HG03378 (cell line): ENCODE measurements at regions not wholly inside any gene's neighbourhood (a gene's known extent, or its start where the extent isn't known, plus 50 kb on each side); places are given as distances from the start of the nearest gene placed in this dataset.
"Not testable (repeated sequence)": the region's sequence is repeated elsewhere in the genome, so short reads cannot be mapped to it uniquely, and the experiment has no call there.

Experiments used
- ATAC-seq: cut with Tn5 transposase; IDR thresholded peaks from one replicate; pipeline ENCODE4 v1.9.1; 2021; ENCODE audit warnings: mild to moderate bottlenecking, moderate library complexity; ENCODE audit not compliant: unreplicated experiment

DNA sequence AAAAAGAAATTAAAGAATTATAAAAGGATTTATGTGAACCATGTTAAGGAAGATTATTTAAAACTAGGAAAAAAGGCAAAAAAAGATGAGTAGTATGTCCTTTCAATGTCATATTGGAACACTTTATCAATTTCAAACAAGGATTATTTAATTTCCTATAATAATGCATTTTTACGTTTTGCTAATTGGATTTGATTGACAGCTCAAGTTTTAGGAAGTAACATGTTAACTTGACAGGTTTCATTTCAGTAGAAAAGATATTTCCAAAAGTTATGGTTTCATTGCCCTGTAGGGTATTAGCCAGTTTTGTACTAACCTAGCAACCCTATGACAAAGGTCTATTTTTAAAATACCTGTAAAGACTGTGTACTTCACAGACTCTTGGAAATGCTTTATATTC is 379.6 kb upstream of the ZFP42 start:
- no peak for ATAC-seq

DNA sequence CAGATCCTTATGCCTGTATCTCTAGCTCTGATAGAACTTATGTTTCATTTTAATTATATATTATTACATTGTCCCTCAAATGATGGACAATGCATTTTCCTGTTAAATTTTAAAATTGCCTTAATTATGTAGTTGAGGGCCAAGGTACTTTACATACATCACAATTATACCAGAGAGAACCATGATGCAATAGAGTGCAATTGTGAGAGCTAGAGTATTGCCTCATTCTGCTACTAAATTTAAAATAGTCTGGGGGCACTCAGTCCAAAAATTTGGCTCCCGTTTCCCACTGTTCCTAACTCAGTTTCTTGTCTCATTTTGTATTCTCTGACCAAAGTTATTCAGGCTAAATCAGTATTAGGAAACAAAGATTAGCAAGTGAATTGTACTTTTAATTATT is 378.5 kb upstream of the ZFP42 start:
- ATAC-seq = no peak

- ATAC-seq = no peak
These were observed 376.8 kb upstream of the ZFP42 start for GRCh38 chr4:187618701-187619281.

DNA sequence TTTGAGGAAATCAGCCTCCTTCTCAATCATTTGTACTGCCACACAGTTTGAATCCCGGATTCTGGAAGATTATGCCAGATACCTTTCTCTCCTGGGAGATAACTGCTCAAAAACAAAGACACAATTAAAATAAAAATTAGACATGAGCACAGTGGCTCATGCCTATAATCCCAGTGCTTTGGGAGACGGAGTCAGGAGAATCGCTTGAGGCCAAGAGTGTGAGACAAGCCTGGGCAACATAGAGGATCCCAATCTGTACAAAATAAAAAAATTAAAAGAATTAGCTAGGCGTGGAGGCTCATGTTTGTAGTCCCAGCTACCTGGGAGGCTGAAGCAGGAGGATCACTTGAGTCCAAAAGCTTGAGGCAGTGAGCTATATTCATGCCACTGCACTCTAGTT is 376.3 kb upstream of the ZFP42 start:
- no peak for ATAC-seq

DNA sequence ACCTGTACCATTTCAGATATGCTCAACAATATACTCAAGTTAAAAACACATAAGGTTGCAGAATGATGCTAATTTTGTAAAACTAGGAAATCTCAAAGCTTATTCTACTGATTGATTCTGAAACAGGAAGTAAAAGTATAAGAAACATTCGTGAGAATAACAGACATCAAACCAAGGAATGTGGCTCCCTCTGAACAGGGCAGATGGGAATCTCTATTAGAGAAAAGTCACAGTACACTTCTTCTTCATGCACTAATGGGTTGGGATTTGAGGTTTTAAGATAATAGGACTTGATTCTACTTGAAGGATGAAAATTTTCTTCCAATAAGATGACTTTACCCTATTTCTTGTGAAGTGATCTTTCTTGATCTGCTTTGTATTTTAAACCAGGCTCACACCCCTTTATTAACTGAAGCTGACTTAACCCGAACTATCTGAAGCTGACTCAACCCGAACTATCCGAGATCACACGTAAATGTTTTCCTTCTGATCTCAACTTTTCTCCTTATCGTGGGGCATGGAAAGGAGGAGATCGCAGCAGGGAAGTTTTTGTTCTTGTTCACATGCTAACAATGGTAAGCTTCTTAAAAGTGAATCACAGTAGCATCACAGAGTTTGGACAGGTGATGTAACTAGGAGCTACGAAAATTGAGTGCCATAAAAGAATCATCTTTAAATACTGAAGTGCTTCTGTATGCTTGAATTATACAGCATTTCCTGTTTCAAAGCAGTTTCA is 363.1 kb upstream of the ZFP42 start:
- no peak for ATAC-seq

DNA sequence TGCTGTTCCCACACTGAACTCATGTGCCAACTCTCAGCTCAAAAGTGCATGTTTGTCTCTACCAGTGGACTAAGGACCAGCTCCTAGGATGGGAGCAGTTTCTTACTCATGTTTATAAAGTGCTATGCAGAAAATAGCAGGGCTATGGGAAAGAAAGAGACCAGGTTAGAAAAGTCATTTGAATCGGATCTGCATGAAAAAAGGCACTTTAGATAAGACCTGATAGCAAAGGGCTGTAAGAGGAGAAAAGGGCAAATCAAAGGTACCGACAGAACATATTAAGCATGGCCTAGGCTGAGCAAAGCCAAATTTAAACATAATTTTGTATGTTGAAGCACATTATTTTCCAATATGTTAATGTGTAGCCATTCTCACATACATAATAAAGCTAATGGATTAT is 362.3 kb upstream of the ZFP42 start:
- no peak for ATAC-seq

DNA sequence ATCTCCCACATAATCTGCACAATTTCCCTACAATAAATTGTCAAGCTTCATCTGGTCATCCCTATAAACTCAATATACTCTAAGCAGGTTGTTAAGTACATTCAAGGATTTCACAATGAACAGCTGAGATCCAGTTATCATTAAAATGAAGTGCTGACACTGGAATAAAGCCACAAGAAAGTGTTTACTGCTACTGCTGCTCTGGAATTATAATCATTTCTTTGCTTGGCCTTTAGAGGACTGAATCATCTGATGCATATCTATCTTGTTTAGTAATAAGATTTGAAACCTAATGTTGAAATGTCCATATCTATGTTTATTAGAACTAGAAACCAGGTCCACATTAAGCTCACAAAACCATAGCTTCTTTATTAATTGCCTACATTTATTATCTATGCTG is 338.6 kb upstream of the ZFP42 start:
- ATAC-seq = no peak

DNA sequence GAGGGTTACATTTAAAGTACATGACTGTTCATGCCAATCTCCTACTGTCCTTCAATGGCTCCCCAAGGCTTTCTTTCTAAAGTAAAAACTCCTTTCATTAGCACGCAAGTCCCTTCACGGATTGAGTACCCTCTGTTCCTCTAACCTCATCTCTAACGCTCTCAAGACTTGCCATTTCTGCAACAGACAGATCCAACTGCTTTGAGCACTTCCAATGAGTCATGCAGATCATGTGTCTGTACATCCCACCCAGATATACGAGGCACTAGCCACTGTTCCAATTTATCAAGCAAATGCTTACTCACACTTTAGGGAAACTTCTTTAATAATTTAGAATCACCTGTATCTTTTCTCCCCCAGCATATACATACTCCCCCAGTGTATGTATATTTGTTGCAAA is 332.5 kb upstream of the ZFP42 start:
- no peak for ATAC-seq

- no peak for ATAC-seq
These were observed 331.6 kb upstream of the ZFP42 start for GRCh38 chr4:187664011-187664410.

- ATAC-seq = no peak
These were observed 330.5 kb upstream of the ZFP42 start for GRCh38 chr4:187665086-187665485.

GRCh38 chr4:187666034-187666433 is 329.5 kb upstream of the ZFP42 start:
- ATAC-seq = no peak

GRCh38 chr4:187666697-187667494 is 328.7 kb upstream of the ZFP42 start:
- ATAC-seq = no peak

GRCh38 chr4:187668526-187669082 is 327.0 kb upstream of the ZFP42 start:
- ATAC-seq = no peak

DNA sequence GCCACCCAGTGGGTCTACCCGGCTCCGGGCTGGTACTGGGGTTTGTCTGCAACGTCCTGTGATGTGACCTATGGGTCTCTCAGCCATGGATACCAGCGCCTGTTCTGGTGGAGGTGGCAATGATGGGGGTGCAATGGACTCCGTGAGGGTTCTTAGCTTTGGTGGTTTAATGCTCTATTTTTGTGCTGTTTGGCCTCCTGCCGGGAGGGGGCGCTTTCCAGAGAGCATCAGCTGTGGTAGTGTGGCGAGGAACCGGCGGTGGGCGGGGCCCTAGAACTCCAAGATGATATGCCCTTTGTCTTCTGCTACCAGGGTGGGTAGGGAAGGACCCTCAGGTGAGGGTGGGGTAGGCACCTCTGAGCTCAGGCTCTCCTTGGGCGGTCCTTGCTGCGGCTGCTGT is 324.1 kb upstream of the ZFP42 start:
- not testable (repeated sequence) for ATAC-seq

- ATAC-seq = not testable (repeated sequence)
These were observed 323.6 kb upstream of the ZFP42 start for GRCh38 chr4:187671958-187672357.

GRCh38 chr4:187672526-187672925 is 323.0 kb upstream of the ZFP42 start:
- not testable (repeated sequence) for ATAC-seq

GRCh38 chr4:187679450-187679849 is 316.1 kb upstream of the ZFP42 start:
- ATAC-seq = no peak

DNA sequence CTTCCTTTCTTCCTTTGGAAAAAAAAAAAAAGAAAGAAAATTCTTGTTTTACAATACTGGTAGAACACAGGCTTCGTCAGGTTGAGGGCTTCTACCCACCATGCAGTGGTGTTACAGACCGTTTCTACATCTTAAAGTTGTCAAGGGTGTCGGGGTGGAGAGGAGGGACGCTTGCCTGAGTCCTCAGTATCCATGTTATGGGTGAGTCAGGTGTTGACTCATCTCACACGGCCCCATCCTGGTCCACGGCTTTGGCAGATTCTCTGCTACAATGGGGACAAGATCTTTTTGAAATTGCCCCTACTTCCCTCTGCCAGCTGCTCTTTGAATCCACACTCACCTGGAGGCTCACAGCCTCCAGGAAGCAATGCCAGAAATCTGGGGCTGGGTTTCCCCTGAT is 310.3 kb upstream of the ZFP42 start:
- ATAC-seq = no peak

DNA sequence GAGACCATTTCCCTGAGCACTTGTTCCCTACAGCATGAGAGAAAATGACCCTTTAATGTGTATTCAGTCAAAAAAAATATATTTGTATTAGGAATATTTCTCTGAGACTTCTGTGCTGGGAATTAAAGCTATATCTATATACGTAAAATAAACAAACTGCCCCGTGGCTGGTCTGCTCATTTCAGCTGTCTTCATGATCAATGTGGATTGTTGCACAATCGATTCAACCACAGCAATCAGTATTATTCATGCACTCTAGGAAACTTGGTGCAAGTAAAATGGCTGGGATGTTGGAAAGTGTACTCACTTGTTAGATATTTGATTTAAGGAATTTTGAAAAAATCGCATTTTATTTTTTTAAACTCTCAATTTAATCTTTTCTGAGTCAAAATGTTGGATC is 307.9 kb upstream of the ZFP42 start:
- no peak for ATAC-seq

GRCh38 chr4:187692626-187693025 is 302.9 kb upstream of the ZFP42 start:
- ATAC-seq = no peak

GRCh38 chr4:187695531-187695930 is 300.0 kb upstream of the ZFP42 start:
- ATAC-seq = not testable (repeated sequence)

DNA sequence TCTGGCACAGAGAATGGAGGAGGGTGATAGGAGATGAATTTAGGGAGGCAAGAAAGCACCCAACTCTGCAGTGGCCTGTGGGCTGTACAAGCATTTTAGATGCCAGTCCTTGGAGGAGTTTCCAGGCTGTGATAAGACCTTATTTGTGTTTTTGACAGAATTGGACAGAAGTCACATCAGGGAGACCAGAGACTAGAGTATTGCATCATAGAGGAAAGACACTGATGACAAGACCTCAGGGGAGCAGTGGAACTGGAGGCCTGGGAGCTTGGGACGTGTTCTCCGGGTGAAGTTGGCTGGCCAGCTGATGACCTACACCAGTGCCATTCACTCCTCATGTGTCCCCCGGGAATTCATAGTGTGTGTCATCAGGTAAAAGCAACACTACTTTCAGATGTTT is 284.0 kb upstream of the ZFP42 start:
- no peak for ATAC-seq
